Activated B cell treated with CpG ODN at 0.5 μM for 24 hours (primary cell): ENCODE measurements at regions not wholly inside any gene's neighbourhood (a gene's known extent, or its start where the extent isn't known, plus 50 kb on each side); places are given as distances from the start of the nearest gene placed in this dataset.

Source experiments
- ATAC-seq: fragments of 200-7000 bp; cut with Tn5 transposase; one replicate; pipeline ENCODE4 v1.10.0; 2021; ENCODE audit warnings: low read depth, mild to moderate bottlenecking, moderate library complexity
- CTCF ChIA-PET: fragments of 350-600 bp; sonication (Branson Sonifier 250); formaldehyde crosslinking; loops from one replicate; lab custom pipeline; 2021; ENCODE audit warnings: antibody characterized with exemption; lab: Charles Lee
- POLR2A ChIA-PET: fragments of 350-600 bp; sonication (Branson Sonifier 250); formaldehyde crosslinking; loops from one replicate; lab custom pipeline; 2021; ENCODE audit warnings: antibody characterized with exemption; lab: Charles Lee
- DNase-seq: peaks from one replicate; pipeline ENCODE4 v3.0.0; 2022
- H3K27ac Mint-ChIP-seq: one replicate; pipeline ENCODE4 v1.8.0; 2020; ENCODE audit warnings: mixed read lengths
- H3K27me3 Mint-ChIP-seq: one replicate; pipeline ENCODE4 v1.8.0; 2021; ENCODE audit warnings: mixed read lengths
- H3K36me3 Mint-ChIP-seq: one replicate; pipeline ENCODE4 v1.8.0; 2021; ENCODE audit warnings: low read depth, mixed read lengths
- H3K4me1 Mint-ChIP-seq: one replicate; pipeline ENCODE4 v1.8.0; 2021; ENCODE audit warnings: mixed read lengths
- H3K4me3 Mint-ChIP-seq: one replicate; pipeline ENCODE4 v1.8.0; 2020; ENCODE audit warnings: mild to moderate bottlenecking, mixed read lengths
- H3K9me3 Mint-ChIP-seq: one replicate; pipeline ENCODE4 v1.8.0; 2020; ENCODE audit warnings: mixed read lengths
- CTCF ChIP-seq: fragments of 200-600 bp; IDR thresholded peaks from one replicate; pipeline ENCODE4 v1.8.0; 2022; ENCODE audit warnings: antibody characterized with exemption, mild to moderate bottlenecking
- intact Hi-C: fragments of 100-400 bp; cut with micrococcal nuclease; formaldehyde crosslinking; loops from one replicate; pipeline ENCODE4 v1.15.1; 2024

GRCh38 chr6:16834242-16834641, 73.0 kb upstream of the ATXN1 start:
- DNase-seq, result no peak
- no peak for TF ChIP-seq CTCF
- no peak for ATAC-seq
- ChIA-PET CTCF (no interaction called here), POLR2A (no interaction called here)
- Mint-ChIP-seq H3K27me3 (peaks cover 4% of the 10 kb centered on the region), H3K27ac (no peak overlapping the region), H3K9me3 (no peaks in the 10 kb centered on the region), H3K4me1 (peaks cover 6% of the 10 kb centered on the region), H3K36me3 (no peaks in the 10 kb centered on the region), H3K4me3 (no peak overlapping the region)
- intact Hi-C loops, result no loop called here

GRCh38 chr6:16832721-16833120, 71.5 kb upstream of the ATXN1 start:
- CTCF ChIA-PET, result no interaction called here
- ATAC-seq, result no peak
- POLR2A ChIA-PET, result no interaction called here

GRCh38 chr6:16832043-16832567, 70.8 kb upstream of the ATXN1 start:
- no peak for DNase-seq
- Mint-ChIP-seq H3K36me3 (no peaks in the 10 kb centered on the region), H3K4me3 (no peak overlapping the region), H3K27ac (no peak overlapping the region), H3K9me3 (no peaks in the 10 kb centered on the region), H3K4me1 (peaks cover 6% of the 10 kb centered on the region), H3K27me3 (peaks cover 4% of the 10 kb centered on the region)
- TF ChIP-seq CTCF, result no peak
- intact Hi-C loops, result no loop called here
- POLR2A ChIA-PET, result no interaction called here
- ATAC-seq, result no peak
- CTCF ChIA-PET, result no interaction called here

More at GRCh38 chr6:16832721-16833120, 71.5 kb upstream of the ATXN1 start:
- TF ChIP-seq CTCF, result no peak
- no peaks in the 10 kb centered on the region for H3K36me3 Mint-ChIP-seq
- intact Hi-C loops, result no loop called here
- H3K27me3 Mint-ChIP-seq, result peaks cover 4% of the 10 kb centered on the region
- H3K27ac Mint-ChIP-seq, result no peak overlapping the region
- peaks cover 6% of the 10 kb centered on the region for H3K4me1 Mint-ChIP-seq
- DNase-seq, result no peak
- H3K4me3 Mint-ChIP-seq, result no peak overlapping the region
- no peaks in the 10 kb centered on the region for H3K9me3 Mint-ChIP-seq

GRCh38 chr6:16831136-16831535, 69.9 kb upstream of the ATXN1 start:
- DNase-seq (no peak), ATAC-seq (no peak)
- no peak overlapping the region for H3K27ac Mint-ChIP-seq
- H3K27me3 Mint-ChIP-seq, result peaks cover 4% of the 10 kb centered on the region
- H3K4me3 Mint-ChIP-seq, result no peak overlapping the region
- intact Hi-C loops, result no loop called here
- H3K36me3 Mint-ChIP-seq, result no peaks in the 10 kb centered on the region
- no peaks in the 10 kb centered on the region for H3K9me3 Mint-ChIP-seq
- ChIA-PET POLR2A (no interaction called here), CTCF (no interaction called here)
- no peak for TF ChIP-seq CTCF
- H3K4me1 Mint-ChIP-seq, result peaks cover 2% of the 10 kb centered on the region

- Mint-ChIP-seq H3K27me3 (peaks cover 4% of the 10 kb centered on the region), H3K9me3 (no peaks in the 10 kb centered on the region), H3K27ac (no peak overlapping the region), H3K4me3 (no peak overlapping the region), H3K4me1 (peaks cover 12% of the 10 kb centered on the region), H3K36me3 (no peaks in the 10 kb centered on the region)
- ATAC-seq (no peak), DNase-seq (no peak)
- ChIA-PET POLR2A (no interaction called here), CTCF (no interaction called here)
- intact Hi-C loops, result no loop called here
- TF ChIP-seq CTCF, result no peak
Measured at GRCh38 chr6:16828058-16828457, 66.8 kb upstream of the ATXN1 start.
